ENCODE measurements at regions not wholly inside any gene's neighbourhood (a gene's known extent, or its start where the extent isn't known, plus 50 kb on each side); places are given as distances from the start of the nearest gene placed in this dataset.

- TF ChIP-seq CTCF (IDR thresholded peaks at IDR 0.05) (no peak), RAD21 (conservative IDR thresholded peaks at IDR 0.05 in 1 of 2, IDR thresholded peaks at IDR 0.05 in 1 of 2) (no peak), PBX3 (IDR thresholded peaks at IDR 0.05) (no peak), POLR2A (IDR thresholded peaks at IDR 0.05; ENCODE audit: low read length) (no peak), ZSCAN20 (CRISPR knock-in tag; IDR thresholded peaks at IDR 0.05) (no peak)
These were observed 133.6 kb upstream of the MC4R start for GRCh38 chr18:60506190-60506589.
